Esophagus muscularis mucosa (tissue), 3 donors: ENCODE measurements at regions not wholly inside any gene's neighbourhood (a gene's known extent, or its start where the extent isn't known, plus 50 kb on each side); places are given as distances from the start of the nearest gene placed in this dataset.

Source experiments
- CTCF ChIP-seq, 3 experiments: fragments of 200-600 bp in 2 of 3; fragments of 450-650 bp in 1 of 3; sonication (generic) in 2 of 3; IDR thresholded peaks; one replicate each; pipeline ENCODE4 v1.5.1; 2017 to 2019; ENCODE audit warnings: antibody characterized with exemption in 3 of 3, mild to moderate bottlenecking in 2 of 3, moderate library complexity in 1 of 3
- POLR2A ChIP-seq: fragments of 450-650 bp; IDR thresholded peaks from one replicate; pipeline ENCODE4 v1.6.1; 2017; ENCODE audit warnings: antibody characterized with exemption, moderate library complexity, mild to moderate bottlenecking, low read depth

GRCh38 chr10:10366836-10367235, 650.8 kb upstream of the CELF2 start:
- TF ChIP-seq CTCF (IDR thresholded peaks at IDR 0.05) = no peak
- TF ChIP-seq POLR2A = no peak
